ENCODE measurements at regions not wholly inside any gene's neighbourhood (a gene's known extent, or its start where the extent isn't known, plus 50 kb on each side); places are given as distances from the start of the nearest gene placed in this dataset.

DNA sequence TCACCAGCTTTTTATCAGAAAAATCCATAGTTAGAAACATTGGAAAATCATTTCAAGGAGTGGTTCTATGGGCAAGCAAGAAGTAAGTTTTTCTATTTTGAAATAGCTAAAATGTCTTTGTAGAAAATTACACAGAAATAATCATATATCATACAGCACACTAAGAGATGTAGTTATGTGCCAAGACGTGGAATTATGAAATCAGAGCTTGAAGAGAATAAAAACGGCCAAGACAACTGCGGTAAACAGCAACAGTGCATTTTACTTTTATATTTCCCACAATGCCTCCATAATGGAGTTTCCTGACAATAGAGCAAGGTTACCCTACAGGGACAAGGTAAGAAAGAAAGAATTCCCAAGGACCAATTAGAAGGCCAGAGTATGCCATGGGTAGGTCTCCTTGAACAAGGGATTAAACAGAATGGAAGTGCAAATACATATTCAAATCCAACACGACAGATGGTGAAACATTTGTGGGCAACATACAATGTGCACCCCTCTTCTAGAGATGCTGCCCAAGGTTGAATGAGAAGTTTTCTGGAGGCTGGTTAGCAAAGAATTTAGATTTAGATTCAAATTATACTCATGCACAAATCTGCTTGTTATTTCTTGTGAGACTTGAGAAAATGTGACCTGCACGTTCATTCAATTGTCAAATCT lies 76.1 kb upstream of the BTG1 start:
- TF ChIP-seq CTCF (IDR thresholded peaks at IDR 0.05), result no peak
- TF ChIP-seq POLR2A (IDR thresholded peaks at IDR 0.05), result no peak

Data from thyroid gland (tissue), 4 donors.